Activated gamma-delta T cell treated with anti-CD3 and anti-CD28 coated beads, Interleukin-2, amount 50 U/mL, for 16 hours (primary cell): ENCODE measurements at regions not wholly inside any gene's neighbourhood (a gene's known extent, or its start where the extent isn't known, plus 50 kb on each side); places are given as distances from the start of the nearest gene placed in this dataset.

ENCODE experiments used
- DNase-seq: peaks from one replicate; pipeline ENCODE4 v3.0.0-alpha.2; 2020; ENCODE audit warnings: low read depth

DNA sequence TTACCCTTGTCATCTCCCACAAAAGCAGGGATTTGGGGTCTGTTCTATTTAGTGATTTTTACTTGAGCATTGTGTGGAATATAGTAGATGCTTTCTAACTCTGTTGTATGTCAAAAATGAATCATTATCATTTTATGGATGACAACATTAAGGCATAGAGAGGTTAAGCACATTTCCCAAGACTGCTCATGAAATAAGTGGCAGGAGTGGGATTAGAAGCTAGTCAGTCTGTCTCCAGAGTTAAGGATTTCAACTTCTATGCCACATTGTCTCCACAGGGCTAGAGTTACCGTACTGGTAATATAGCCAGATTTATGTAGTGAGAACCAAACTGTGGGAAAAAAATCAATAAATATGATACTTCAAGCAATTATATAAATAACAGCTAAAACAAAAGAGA, 170.6 kb upstream of the DCN start:
- DNase-seq, result no peak

DNA sequence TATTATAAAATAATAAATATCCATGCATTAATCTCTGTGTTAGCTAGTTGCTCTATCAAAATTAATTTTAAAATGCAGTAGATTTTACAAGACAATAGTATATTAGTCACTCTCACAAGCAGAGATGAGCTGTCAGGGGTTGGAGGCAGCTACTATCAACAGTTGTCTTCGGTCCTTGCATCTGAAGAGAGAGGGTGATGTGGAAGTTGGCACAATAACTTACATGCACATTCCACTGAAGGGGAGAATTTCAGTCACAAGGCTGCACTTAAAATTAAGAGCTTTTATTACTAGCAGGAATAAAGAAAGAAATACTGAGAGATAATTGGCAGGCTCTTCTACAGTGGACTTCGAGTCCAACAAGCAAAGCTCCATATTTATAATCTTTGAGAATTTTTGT, 166.9 kb upstream of the DCN start:
- no peak for DNase-seq

GRCh38 chr12:91347481-91348214, 165.0 kb upstream of the DCN start:
- DNase-seq, result no peak

GRCh38 chr12:91346827-91347226, 164.2 kb upstream of the DCN start:
- DNase-seq, result no peak

DNA sequence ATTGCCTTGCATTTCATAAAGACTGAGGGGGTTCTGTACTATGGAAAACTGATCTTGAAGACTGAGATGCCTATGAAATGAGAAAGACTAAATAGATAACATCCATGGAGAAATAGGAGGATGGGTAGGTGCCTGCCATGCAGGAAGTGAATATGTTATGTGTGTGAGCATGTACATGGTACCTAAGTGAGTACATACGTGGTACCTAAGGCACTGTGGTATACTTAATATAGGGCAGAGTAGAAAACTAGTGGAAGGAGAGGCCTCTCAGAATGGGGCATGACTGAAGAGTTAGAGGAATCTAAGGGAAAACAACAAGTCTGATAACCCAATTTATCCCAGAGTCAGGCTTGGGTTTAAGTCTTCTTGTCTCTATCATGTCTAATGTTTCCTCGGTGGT, 161.8 kb upstream of the DCN start:
- no peak for DNase-seq

DNA sequence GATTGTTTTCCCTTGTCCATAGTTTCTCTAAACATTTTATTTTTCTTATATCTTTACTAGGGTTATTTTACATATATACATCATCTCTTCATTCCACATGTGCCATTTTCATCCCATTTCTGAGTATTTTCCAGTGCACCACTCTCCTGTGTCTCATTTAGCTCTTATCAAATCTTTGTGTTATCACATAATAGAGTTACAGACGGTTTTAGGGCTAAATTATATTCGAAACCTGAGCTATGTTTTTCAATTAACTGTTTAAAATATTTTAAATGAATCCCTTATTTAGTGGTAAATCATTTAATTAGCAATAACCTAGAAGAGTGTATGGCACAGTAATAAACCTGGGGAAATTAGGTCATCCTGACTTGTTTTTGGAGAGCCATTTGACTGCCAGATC, 160.4 kb upstream of the DCN start:
- no peak for DNase-seq

DNA sequence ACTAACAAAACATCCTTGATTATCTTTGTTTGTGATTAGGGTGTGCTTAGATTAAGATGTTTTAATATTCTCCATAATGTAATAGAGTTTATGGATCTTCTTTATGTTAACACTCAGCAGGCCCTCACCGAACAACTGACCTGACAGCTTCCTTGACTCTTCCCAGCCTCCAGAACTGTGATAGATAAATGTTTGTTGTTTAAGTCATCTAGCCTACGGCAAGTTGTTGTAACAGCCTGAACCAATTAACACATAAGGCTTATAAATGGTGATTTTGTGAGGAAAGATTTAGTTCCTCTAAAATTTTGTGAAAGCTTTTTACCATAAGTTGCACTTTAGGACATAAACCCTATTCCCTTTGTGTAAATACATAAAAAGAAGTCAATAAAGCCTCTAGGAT, 156.5 kb upstream of the DCN start:
- DNase-seq, result no peak

GRCh38 chr12:91335699-91336098, 153.1 kb upstream of the DCN start:
- DNase-seq, result no peak

- no peak for DNase-seq
Observed at GRCh38 chr12:91333966-91334365, 151.3 kb upstream of the DCN start.

- no peak for DNase-seq
Observed at GRCh38 chr12:91332302-91332701, 149.7 kb upstream of the DCN start.

DNA sequence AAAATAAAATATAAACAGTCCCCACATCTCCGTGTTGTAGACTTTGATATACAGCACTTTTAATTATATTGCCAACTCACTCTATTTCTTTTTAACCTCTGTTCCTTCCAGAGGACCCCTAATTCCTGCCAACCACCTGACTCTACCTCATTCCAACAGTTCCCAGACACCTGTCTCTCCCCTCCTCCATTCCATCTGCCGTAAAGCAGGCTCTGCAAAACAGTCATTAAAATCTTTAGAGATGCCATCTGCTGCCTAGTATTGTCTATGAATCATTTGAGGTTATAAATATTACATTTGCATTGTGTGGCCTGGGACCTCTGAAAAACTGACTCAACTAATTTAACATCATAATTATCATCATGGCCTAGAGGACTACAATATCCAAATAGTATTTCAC, 148.8 kb upstream of the DCN start:
- DNase-seq, result no peak

GRCh38 chr12:91328451-91328850, 145.8 kb upstream of the DCN start:
- DNase-seq, result no peak

DNA sequence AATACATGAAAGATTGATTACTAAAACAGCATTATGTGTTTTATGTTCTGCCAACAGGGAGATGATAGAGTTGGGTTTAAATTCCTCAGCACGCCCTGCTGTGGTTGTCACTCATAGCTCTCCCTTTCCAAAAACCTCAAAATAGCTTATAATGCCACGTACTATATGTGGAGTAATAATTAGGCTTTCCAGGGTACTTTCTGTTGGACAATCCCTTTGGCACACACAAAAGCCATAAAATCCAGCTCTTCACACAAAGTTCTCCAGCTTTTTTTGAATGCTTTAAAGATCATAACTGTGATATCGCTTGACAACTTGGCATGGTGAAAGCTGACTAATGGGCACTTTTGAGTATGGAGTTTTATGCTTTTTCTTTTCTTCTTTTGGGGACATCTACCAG, 145.3 kb upstream of the DCN start:
- DNase-seq, result no peak

GRCh38 chr12:91327131-91327530, 144.5 kb upstream of the DCN start:
- no peak for DNase-seq

- DNase-seq, result peak; percentile 2
Observed at GRCh38 chr12:91326058-91327027, 143.7 kb upstream of the DCN start.

- no peak for DNase-seq
Observed at GRCh38 chr12:91320999-91321398, 138.4 kb upstream of the DCN start.

GRCh38 chr12:91319071-91319760, 136.6 kb upstream of the DCN start:
- DNase-seq, result no peak

DNA sequence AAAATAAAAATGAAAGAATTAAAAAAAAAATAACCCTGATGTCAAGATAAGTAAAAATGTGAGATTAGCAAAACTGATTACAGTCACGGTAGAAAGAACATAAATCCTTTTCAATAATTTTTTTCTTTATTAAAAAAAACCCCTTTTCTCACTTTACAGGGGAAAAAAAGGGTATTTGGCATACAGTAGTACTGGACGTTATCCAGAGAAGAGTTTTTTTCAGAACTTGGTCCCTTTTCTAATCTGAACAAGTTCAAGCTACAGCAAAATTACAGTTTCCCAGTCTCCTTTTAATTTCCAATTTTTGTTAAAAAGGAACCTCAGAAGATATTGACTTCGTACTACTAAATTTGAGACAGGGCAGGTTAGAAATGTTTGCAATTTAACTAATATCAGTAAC, 134.7 kb upstream of the DCN start:
- no peak for DNase-seq

GRCh38 chr12:91316907-91317269, 134.3 kb upstream of the DCN start:
- no peak for DNase-seq

GRCh38 chr12:91316161-91316906, 133.7 kb upstream of the DCN start:
- DNase-seq, result no peak

DNA sequence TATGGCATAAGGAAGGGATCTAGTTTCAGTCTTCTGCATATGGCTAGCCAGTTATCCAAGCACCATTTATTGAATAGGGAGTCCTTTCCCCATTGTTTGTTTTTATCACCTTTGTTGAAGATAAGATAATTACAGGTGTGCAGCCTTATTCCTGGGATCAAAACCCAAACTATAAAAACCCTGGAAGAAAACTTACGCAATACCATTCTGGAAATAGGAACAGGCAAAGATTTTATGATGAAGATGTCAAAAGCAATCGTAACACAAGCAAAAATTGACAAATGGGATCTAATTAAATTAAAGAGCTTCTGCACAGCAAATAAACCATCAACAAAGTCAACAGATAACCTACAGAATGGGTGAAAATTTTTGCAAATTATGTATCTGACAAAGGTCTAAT, 128.5 kb upstream of the DCN start:
- DNase-seq, result no peak

DNA sequence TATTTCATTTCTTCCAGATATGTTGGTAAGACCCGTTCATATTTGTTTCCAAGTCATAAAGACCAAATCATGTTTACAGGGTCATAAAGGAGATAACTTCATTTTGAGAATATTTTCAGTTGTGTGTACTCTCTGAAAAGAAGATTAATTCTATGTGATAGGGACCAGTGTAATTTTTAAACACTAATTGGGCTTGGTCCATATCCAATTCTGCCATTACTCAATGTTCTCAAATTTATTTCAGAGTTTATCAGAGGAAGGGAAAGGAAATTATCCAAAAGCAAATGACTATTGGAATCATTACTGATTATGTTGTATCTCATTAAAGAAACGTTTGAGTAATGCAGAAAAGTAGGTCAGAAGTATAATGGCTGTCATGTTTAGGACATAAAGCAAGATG, 126.8 kb upstream of the DCN start:
- no peak for DNase-seq
